Activated CD4-positive, alpha-beta T cell treated with anti-CD3 and anti-CD28 coated beads, Interleukin-2, amount 50 U/mL, for 1 hour (primary cell): ENCODE measurements at regions not wholly inside any gene's neighbourhood (a gene's known extent, or its start where the extent isn't known, plus 50 kb on each side); places are given as distances from the start of the nearest gene placed in this dataset.
"Not testable (repeated sequence)": the region's sequence is repeated elsewhere in the genome, so short reads cannot be mapped to it uniquely, and the experiment has no call there.

Experiments used
- DNase-seq: peaks from one replicate; pipeline ENCODE4 v3.0.0-alpha.2; 2020

DNA sequence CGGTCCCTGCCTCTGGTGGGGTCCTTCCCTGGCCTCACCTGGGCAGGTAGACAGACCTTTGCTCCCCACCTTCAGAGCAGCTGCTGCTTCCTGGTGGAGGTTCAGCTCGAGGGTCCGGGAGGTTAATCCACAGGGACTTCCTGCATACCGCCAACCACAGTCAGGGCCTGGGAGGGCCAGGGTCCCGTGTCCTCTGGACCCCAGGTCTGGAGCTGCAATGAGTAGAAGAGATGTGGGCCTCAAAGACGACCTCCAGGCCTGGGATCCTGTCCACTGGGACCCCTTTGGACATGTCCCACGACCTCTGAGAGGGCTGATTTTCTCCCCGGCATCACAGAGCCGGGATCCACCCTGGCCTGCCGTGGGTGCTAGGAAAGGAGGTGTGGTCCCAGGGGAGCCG, 223.3 kb upstream of the TCERG1L start:
- DNase-seq = no peak

DNA sequence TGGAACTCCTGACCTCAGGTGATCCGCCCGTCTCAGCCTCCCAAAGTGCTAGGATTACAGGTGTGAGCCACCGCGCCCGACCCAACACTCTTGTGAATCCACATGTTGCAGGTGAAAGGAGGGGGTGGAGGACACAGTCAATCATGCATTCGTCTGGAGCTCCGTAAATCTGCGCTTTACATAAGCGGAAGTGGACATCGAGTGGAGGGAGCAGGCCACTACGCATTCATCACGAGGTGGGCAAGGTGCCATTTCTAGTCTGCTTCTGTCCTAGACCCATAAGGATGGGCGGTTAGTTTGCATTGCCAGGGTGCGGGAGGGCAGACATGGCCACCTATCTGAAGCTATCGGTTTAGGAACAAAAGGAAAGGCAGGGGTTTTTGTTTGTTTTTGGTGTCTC, 225.2 kb upstream of the TCERG1L start:
- DNase-seq = no peak

DNA sequence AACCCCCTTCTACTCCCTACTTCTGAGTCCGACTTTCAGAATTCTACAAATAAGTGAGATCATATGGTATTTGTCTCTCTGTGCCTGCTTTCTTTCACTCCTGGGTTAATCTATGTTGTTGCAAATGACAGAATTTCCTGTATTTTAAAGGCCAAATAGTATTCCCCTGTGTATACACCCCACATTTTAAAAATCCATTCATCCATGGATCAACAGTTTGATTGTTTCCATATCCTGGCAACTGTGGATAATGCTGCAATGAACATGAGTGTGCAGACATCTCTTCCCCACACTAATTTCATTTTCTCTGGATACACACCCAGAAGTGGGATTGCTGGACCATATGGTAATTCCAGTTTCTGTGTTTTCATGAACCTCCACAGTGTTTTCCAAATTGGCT, 225.8 kb upstream of the TCERG1L start:
- no peak for DNase-seq

DNA sequence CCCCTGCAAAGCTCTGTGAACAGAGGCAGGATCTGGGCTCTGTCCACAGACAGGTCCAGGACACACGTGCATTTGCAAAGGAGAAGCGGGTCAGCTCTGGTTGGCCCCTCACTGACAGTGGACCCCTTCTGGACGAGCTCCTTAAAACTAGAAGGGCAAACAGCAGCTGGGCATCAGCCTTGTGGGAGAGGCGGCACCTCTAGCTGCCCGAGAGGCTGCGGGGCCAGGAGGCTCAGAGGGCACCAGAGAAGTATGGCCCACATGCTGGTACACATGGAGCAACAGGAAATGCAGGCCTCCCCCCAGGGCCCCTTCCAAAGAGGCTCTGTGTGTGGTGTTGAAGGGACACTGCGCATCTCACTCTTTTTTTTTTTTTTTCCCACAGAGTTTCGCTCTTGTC, 233.0 kb upstream of the TCERG1L start:
- DNase-seq = no peak

DNA sequence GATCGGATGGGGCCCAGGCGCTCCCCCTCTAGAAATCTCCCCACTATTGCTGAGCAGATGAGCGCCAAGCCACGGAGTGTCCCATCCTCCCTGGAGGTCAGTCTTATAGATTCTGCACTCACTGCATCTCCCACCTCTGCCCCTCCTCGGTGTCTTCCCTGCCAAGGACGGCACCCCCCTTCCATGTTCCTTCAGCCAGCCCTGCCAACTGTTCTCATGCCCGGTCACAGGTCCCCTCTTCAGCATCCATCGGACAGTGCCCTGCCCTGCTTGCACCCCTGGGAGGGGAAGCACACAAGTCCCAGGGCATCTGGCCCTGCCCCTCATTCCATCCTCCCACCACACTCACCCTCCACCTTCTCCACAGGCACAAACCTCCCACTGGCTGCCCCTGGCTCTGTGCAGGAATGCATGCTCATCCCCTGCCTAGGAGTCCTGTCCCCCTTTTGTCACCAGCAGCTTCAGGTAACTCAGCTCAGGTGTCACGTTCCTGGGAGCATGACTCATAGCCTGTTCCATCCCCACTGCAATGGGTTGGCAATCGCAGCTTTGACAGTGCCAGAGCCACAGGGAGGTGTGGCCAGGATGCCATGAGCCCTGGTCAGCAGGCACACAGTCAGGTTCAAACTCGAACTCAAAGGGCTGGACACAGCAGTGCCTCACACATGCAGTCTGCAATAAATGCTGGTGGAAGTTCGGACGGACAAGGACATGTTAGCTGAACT, 234.7 kb upstream of the TCERG1L start:
- no peak for DNase-seq

DNA sequence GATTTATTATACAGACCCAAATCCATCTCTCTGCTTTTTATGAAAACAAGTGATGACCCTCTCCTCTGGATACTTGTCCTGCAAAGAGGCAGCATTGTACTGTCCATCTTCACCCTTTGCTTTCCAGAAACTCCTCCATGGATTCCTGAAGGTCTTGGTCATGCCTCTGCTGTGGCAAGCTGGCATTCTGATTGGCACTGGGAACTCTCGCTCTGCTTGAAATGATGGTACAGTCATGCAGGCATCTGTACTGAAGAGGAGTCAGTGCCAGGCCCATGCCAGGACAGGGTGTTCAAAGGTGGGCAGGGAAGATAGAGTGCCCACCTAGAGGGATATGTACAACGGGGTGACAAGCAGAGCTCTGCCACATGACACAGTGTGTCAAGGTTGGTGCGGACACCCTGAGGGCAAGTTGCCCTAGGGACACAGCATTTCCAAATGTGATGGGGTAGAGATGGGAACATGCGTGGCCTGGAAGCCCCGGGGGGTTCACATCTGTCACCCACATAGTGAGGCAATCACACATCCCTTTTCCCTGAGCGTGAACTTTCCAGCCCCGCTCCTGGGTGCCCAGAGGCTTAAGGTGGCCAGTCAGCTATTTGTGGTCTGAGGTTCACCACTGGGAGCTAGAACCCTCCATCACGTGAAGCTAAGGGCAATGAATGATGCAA, 235.7 kb upstream of the TCERG1L start:
- no peak for DNase-seq

DNA sequence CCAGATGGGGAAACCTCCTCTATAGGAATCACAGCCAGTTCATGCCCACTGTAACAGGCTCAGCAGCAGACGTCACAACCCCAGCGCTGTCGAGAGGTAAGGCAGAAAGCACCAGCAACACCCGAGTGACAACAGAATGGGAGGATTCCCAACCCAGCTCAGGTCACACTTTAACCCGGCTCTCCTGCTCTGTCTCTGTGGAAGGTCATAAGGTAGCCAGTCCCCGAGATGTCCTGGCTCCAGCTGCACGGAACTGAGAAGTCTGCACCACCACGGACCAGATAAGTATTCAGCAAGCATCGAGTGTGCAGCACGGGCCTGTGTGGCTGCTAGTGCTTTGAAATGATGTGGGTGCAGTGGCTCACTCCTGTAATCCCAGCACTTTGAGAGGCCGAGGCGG, 236.7 kb upstream of the TCERG1L start:
- no peak for DNase-seq

DNA sequence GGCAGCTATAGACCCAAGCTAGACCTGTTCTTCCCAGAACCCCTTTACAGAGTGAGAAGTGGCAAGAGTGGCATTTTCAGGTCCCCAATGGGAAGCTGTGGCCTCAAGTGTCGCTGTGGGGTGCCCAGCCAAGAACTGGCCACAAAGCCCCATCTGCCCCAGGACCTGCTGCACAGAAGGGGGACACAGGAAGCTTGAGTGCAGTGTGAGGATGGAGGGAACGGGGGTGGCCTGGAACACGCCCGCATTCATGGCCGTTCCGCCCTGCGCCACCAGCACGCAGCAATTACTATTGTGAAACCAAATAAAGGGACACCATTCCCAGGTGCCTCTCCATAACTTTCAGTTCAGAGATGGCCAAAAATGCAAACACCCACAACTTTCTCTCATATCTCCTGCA, 237.6 kb upstream of the TCERG1L start:
- DNase-seq = no peak

DNA sequence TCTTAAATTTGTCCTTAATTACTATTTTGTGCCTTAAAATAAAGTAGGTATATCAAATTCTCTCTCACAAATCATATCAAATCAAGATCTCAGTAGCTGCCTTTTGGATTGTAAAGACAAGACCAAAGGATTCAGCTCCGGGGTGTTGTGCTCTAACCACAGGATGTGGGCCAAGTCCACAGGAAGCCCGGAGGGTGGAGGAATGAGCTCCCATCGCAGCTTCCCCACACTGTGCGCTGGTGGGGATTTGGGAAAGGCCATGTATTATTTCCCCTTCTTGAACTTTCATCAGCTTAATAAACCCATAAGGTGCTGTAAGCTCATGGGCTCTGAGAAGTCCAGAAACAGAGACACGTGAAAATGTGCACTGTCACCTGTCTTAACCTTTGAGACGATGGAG, 241.6 kb upstream of the TCERG1L start:
- no peak for DNase-seq

DNA sequence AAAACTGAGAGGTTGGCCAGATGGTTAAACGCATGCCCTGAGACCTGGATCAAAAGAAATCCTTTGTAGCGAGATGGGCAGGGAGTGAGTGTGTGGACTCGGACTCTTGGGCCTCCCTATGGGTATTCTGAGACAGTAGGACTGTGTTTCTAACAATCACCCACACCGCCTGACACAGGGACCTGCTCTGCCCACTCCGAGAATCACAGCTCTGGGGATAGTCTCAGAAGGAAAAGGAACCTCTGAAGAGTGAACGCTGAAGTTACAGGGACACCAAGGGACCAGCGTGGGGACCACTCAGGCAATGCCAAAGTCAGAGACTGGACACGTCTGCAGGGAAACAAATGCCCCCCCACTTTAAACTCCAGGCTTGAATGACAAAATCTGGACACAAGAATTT, 242.1 kb upstream of the TCERG1L start:
- no peak for DNase-seq

DNA sequence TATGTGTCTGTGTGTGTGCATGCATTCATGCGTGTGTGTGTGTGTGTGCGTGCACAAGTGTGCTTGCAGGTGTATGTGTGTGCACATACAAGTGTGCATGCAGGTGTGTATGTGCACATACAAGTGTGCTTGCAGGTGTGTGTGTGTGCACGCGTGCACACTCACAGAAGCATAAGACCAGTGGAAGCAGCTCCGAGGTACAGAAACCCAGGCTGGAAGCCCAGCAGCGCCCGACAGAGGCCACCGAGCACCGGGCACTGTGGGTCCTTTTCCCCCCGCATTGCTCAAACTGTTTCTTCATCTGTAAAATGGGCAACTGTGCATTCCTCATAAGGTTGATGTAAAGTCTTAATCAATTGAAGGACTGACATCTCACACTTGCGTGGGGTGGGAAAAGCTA, 243.3 kb upstream of the TCERG1L start:
- no peak for DNase-seq

DNA sequence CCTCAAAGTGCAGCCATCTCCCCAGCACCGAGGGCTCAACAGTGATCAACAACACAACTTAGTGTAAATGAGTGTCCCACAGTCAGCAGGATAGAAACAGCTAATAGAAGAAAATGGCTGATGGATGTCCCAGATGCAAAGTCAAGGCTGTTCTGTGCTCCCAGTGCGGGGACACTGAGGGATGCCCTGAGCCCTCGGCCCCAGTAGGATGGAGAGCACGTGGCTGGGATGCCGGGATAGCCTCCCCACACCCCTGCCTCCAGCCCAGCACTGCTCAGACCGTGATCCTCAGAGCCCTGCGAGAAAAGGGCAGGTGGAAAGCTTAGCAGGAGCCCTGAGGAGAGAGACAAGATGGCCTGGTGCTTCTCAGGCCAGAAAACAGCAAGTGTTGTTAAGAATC, 243.9 kb upstream of the TCERG1L start:
- DNase-seq = no peak

DNA sequence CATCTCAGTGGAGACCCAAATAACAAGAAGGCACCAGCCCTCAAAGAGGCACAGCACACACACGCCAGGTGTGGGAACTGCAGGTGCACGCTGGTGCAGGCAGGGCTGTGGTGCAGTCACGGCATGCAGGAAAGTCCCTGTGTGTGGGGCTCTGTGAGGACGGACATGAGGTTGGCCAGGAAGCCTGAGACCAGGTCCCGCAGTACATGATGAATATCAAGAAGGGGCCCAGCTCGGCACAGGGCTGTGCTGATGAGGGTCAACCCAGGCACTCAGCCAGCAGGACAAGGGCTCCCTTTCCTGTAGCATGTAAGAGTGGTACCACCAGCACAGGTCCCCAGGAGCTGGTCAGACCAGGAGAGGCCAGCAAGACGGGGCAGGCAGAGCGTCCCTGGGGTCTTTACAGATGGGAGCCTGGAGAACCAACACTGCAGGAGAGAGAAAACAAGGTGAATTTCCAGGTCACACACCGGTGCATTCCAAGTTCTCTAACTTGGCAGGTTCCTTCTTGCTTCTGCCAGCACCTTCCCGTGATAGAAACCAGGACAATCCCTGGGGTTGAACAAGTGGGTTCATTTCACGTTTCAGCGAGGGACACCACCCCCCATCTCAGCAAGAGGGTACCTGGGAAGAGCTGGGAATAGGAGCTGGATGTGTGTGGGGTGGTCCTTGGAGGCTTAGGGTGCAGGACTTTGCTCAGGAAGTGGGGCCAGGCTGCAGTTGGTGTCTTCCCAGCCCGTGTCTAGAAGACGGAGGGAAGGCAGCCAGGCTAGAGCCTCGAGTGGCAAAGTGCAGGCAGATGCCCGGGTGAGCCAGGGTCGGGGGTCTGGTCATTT, 244.8 kb upstream of the TCERG1L start:
- no peak for DNase-seq

DNA sequence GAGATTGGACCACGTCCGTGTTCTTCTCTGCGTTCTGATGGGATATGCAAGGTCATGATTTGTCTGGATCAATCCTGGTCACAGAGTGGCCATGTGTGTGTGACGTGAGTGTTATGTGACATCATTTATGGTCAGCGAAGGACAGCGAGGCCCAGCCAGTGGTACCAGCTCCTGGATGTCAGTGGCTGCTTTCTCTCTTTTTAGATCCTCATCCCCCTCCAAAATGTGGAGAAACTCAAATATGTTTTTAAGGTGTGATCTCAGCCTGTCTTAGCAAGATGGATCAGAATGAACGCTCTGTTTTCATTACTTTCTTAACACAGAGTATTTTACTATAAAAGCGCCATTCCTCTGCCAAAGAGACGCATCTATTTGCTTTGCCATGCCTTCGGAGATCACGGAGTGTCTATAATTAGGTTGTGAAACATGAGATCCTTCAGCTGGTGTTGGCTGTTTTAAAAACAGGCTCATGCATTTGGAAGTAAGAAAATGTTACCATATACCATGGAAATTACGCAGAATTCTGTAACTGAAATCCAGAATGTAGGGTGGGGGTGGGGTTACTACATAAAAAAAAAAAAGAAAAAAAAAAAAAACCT, 245.5 kb upstream of the TCERG1L start:
- DNase-seq = no peak

DNA sequence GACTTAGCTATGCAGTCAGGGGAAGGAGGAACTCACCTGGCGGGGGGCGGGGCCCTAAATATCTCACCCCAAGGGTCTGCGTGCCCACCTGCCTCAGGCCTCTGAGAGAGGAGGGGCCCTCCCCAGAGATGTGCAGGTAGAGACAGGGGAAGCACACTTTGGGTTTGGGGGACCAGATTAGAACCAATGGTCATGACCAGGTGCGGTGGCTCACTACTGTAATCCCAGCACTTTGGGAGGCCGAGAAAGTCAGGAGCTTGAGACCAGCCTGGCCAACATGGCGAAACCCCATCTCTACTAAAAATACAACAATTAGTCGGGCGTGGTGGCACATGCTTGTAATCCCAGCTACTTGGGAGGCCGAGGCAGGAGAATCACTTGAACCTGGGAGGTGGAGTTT, 246.4 kb upstream of the TCERG1L start:
- not testable (repeated sequence) for DNase-seq

DNA sequence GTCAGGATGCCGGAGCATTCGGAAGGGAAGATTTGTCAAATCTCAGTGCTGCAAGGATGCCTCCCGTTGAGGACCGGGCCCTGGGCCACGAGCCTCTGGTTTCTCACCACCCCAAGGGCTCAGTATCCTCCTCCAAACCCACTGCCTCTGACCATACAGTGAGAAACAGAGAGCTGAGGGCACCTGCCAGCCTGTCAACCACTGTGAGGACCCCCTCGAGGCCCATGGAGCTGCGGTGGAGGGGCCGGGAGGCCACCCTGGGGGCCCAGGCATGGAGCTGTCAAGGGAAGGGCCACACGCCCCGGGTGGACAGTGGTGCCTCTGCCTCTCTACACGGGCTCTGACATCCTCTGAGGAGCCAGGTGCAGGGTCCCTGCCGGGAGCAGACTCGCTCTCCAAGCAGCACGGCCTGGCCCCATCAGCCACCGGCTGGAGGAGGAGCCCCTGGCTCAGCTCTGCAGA, 248.0 kb upstream of the TCERG1L start:
- no peak for DNase-seq

DNA sequence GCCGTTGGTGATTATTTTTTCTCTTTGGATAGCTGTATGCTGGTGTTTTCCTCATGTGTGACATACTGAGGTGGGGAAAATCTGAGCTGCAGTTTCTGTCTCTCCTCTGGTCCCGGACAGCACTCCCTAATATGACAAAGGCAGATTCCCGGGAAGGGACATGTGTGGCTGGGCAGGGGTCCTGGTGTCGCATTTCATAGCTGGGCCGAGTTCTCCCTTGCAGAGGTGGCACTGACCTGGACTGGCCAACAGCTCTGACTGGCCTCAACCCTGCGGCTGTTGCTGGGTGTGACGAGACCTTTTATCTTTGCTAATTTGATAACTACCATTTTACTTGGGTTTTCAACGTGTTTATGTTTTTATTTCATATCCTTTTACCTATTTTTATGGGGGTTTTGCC, 248.6 kb upstream of the TCERG1L start:
- DNase-seq = no peak

DNA sequence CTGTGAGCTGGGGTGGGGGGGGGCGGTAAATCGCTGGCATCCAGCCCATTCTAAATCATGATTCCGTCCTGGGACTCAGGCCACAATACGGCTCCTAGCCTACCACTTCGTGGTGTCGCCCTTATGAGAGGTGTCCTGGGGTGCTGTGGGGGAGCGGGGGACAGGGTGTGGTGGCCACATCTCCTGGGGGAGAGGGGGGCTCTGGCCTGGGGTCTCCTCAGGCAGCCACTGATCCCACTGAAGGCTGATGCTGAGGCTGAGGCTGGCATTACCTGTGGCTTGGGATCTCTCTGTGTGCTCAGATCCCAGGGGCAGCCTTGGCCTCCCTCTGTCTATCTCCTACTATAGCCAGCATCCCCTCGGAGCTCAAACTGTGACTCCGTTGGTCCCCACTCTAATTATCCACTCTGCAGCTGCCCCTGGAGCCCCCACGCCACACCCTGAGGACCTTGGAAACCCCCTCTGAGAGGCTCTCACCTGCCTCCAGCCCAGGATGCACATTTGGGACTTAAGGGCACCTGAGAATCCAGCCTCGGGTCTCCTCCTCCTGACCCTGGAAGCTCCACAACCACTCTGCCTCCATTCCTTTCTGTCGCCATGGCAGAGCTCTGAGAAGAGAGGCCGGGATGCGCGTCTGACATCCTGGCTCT, 249.3 kb upstream of the TCERG1L start:
- DNase-seq = no peak

DNA sequence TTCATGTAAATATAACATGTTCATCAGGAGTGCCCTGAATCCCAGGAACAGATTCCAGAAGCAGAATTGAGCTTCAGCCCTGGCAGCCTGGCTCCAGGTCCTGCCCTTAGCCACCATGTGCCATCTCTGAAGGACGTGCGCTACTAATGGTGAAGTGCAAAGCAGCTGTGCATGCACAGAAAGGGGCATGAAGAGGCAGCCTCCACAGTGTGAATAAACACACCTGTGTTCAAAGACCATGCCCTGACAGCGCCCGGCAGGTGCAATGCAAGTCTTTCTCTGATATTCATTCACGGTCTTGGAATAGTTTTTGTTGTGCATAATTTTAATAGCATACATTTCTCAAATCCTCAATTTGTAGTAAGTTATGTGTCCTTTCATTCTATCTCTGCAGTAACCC, 250.4 kb upstream of the TCERG1L start:
- DNase-seq = no peak

DNA sequence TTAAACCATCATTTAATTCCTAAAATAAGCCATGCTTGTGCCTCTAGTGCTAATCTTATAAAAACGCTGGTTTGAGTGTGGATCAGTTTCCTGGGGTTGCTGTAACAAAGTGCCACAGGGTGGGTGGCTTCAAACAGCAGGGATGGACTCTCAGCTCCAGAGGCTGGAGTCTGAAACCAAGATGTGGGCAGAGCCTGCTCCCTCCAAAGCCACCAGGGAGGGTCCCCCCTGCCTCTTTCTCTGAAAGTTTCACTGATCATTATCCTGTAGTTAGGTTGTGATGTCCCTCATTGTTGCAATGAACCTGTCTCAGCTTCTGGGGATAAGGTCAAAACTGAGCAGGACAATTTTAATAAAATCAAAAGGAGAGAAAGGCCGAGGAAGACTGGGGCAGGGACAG, 251.9 kb upstream of the TCERG1L start:
- DNase-seq = no peak

DNA sequence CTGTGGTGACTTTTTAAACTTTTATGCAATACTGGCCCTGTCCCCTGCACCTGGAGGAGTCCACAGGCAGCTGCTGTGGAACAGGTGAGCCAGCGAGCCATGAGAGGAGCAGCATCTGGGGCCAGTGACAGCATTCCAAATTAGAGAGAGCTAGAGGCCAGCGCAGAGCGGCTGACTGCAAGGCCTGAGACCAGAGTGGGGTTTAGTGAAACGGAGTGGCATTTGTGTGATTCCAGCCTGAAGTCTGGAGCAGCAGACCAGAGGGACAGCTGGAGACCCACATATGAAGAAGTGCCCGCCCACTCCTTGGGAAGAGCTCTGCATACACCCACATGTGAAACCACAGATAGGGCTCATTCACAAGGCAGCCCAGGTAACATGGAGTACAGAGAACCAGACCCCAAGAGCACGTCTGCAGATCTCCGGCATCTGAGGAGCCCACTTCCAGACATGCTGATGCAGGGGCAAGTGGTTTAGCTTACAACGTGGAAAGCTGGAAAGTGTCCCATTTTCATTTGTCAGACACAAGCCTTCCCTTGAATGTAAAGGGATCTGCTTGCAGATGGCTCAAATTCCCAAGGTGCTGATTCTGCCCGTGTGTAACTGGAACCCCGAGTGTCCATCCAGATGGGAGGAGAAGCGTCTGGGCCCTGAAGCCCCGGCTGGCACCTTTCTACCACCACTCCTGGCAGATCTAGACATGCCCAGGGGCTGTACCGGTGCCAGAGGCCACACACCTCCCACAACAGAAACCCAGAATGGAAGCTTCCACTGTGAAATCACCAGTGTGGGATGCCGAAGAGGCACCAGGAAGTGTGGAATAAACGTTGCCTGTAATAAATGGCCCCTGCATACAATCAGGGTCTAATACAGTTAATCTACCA, 256.0 kb upstream of the TCERG1L start:
- no peak for DNase-seq

DNA sequence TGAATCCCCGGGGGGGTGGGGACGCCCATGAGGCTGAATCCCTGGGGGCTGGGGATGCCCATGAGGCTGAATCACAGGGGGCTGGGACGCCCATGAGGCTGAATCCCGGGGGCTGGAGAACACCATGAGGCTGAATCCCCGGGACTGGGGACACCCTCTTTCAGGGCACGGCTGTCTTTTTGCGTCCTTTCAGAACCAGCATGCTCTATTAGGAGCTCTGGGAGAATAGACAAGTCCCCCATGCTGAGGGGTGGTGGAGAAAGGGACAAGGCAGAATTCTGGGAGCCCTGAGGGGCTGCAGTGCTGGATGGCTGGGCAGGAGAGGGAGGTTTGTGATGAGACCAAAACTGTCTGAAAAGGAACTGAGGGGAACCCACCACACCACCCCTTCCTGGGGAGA, 257.3 kb upstream of the TCERG1L start:
- DNase-seq = no peak
